Cardiac fibroblast (primary cell): ENCODE measurements at regions not wholly inside any gene's neighbourhood (a gene's known extent, or its start where the extent isn't known, plus 50 kb on each side); places are given as distances from the start of the nearest gene placed in this dataset.

Experiments
- DNase-seq, 2 donors: peaks; one replicate each; pipeline versions ENCODE4 v3.0.0 to v3.0.0-alpha.2; 2010; ENCODE audit warnings: low read depth in 2 of 2
- H3K4me3 ChIP-seq, 2 donors: replicated peaks in 1 of 2; 1 replicate in 1 of 2; 2 replicates in 1 of 2; pipeline ENCODE4 v1.5.1; 2011; ENCODE audit warnings: low read depth in 2 of 2, low read length in 2 of 2, mild to moderate bottlenecking in 2 of 2, moderate library complexity in 1 of 2
- CTCF ChIP-seq: IDR thresholded peaks from one replicate; pipeline ENCODE4 v1.5.1; 2011; ENCODE audit warnings: low read depth, mild to moderate bottlenecking, low read length, inconsistent platforms

DNA sequence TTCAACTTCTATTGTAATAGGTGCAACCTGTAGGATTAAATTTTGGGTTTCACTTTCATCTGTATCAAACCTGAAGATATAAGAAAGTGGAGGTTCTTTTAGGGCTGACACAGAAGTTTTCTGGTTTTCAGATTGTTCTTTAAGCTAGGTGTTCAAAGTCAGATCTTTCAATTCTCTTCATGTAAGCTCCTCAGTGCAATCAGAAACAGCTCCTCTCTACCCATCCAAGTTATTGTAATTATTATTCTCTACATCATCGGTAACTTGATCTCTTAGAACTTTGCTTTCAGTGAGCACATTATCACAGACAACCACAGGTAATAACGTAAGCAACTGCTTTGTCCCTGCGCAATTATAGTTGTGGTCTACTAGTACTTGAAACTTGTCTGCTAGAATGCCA is 179.4 kb downstream of the MYCN start:
- DNase-seq: no peak
- H3K4me3 ChIP-seq: no peak overlapping the region
- TF ChIP-seq CTCF: no peak

GRCh38 chr2:16118611-16119590 is 178.6 kb downstream of the MYCN start:
- no peak for TF ChIP-seq CTCF
- no peak for DNase-seq
- H3K4me3 ChIP-seq: no peak overlapping the region

DNA sequence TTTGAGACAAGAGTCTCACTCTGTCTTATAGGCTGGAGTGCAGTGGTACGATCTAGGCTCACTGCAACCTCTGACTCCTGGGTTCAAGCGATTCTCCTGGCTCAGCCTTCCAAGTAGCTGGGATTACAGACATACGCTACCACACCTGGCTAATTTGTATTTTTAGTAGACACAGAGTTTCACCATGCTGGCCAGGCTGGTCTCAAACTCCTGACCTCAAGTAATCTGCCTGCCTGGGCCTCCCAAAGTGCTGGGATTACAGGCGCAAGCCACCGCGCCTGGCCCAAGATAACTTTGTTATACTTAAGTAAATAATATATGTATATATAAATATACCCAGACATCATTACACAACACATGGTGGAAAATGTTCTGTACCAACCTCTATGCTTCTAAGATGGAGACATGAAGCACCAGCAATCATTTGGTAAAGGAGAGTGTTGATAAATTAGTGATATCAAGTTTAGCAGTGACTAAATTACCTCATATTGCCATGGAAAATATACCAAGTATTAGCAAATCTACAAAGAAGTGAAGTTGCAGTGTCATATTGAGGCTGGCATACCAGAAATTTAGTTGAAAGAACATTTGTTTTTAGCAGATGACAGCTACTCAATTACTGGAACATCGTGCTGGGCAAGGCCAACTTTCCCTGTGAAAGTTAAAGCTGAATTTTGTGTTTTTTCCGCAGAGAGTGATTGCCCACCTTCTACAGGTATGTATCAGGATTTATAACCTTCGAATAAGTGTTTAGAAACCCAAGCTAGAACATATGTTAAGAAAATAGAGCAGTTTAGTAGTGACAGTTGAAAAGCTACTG is 177.7 kb downstream of the MYCN start:
- no peak for TF ChIP-seq CTCF

DNA sequence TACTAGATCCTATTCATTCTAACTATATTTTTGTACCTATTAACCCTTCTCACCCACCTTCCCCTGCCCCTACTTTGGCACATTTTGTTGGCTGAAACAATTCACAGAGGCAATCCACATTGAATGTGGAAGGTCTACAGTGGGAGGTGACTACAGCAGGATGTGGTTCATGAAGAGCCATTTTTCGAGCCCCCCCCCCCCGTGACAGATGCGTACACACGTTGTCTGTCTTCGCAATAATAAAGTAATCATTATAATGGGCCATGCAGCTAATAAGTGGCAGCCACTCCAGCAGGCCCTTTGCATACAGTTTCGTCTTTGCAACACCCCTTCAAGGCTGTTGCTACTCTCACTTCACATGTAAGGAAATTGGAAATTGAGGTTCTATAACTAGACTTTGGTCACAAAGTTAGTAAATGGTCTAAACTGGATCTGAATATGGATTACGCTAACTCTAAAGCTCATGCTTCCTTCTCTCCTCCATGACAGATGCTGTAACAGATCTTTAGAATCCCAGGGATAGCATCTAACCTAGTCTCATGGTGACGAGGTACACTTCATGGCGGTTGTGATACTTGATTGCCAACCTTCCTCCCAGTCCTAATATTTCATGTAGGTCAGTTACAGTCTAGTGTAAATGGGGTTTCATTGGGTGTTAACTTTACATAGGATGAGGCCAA is 176.8 kb downstream of the MYCN start:
- no peak for DNase-seq
- no peak for TF ChIP-seq CTCF
- no peak overlapping the region for H3K4me3 ChIP-seq

More for the DNA sequence above, 177.7 kb downstream of the MYCN start:
- no peak overlapping the region for H3K4me3 ChIP-seq
- DNase-seq: no peak

DNA sequence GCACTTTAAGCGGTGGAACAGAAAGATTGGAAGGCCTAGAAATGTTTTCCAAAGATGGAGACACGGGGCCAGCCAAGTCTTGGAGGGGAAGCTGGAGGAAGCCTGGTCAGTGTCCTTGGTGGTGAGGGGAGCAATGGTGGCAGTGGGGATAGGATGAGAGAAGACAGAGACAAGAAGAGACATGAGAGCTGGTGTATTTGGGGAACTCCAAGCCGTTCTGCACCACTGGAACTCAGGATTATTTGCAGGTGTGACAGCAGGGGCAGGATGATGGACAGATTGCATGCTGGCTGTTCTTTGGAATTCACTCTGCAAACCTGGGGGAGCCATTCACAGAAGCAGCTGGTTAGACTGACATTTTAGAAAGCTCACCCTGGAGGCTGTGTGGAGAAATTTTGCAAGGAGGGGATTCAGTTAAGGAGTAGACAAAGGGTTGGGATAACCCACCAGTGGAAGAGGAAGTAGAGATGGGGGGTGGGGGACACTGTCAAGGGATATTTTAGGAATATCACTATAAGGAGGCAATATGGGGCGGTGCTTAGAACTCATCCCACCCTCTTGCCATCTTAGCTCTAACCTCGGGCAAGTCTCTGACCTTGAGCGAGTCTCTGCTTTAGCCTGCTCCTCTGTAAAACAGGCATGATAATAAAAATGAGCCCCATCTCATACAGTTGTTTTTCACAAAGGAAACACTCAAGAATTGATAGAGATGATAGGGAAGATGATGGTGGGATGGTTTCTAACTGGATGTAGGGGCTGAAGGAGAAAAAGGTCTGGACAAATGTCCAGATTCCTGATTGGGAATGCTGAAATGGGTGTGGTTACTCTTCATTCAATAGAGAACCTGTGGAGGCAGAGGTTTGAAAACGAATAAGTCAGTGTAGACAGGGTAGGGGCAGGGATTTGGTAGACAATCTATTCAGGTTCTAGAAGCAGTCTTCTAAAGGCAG is 175.8 kb downstream of the MYCN start:
- TF ChIP-seq CTCF: no peak
- DNase-seq: no peak
- H3K4me3 ChIP-seq: no peak overlapping the region

DNA sequence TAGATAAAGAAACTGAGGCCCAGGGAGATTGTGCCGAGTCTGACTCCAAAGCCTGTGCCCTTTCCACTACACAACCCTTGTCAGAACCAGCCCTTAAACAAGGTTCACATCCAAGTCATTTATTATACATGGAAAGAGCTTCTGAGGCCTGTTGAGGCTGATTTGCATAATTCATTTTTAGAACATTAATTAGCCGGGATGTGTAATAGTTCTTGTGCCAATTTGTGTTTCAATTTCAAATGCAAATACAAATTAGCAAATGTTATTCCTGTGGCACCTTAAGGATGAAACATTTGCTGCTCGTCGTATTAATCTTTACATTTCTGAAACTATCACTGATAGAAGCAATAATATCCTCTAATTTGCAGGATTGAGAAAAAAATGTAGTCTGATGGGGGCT is 174.9 kb downstream of the MYCN start:
- H3K4me3 ChIP-seq: no peak overlapping the region
- DNase-seq: no peak
- TF ChIP-seq CTCF: no peak
